OCI-LY1 (cell line): ENCODE measurements at regions not wholly inside any gene's neighbourhood (a gene's known extent, or its start where the extent isn't known, plus 50 kb on each side); places are given as distances from the start of the nearest gene placed in this dataset.

Source experiments
- H2AFZ ChIP-seq: fragments of 200-600 bp; sonication (generic), shearing (Covaris generic); 2 replicates; pipeline ENCODE4 v1.6.0; 2014; ENCODE audit warnings: antibody characterized with exemption, mild to moderate bottlenecking, low read length
- H3F3A ChIP-seq: fragments of 200-600 bp; sonication (generic), shearing (Covaris generic); 2 replicates; pipeline ENCODE4 v1.6.0; 2014; ENCODE audit warnings: mild to moderate bottlenecking, antibody characterized with exemption, low read length, moderate library complexity; ENCODE audit not compliant: insufficient read depth
- H3K27ac ChIP-seq: fragments of 200-600 bp; sonication (generic); 2 replicates; pipeline ENCODE4 v1.5.1; 2014; ENCODE audit warnings: low read length, mixed run types, mild to moderate bottlenecking, low read depth; ENCODE audit not compliant: poor library complexity, severe bottlenecking
- H3K27me3 ChIP-seq: fragments of 200-600 bp; sonication (generic); 2 replicates; pipeline ENCODE4 v1.6.0; 2014; ENCODE audit warnings: antibody characterized with exemption, mild to moderate bottlenecking, low read length, moderate library complexity; ENCODE audit not compliant: insufficient read depth
- H3K36me3 ChIP-seq: fragments of 200-600 bp; sonication (generic); 2 replicates; pipeline ENCODE4 v1.6.1; 2014; ENCODE audit warnings: mild to moderate bottlenecking, antibody characterized with exemption, low read length, moderate library complexity, mixed read lengths; ENCODE audit not compliant: insufficient read depth
- H3K4me1 ChIP-seq: fragments of 200-600 bp; sonication (generic); 2 replicates; pipeline ENCODE4 v1.5.1; 2014; ENCODE audit warnings: mild to moderate bottlenecking, low read length, moderate library complexity; ENCODE audit not compliant: insufficient read depth, severe bottlenecking
- H3K4me2 ChIP-seq: fragments of 200-600 bp; sonication (generic), shearing (Covaris generic); 2 replicates; pipeline ENCODE4 v1.6.1; 2014; ENCODE audit warnings: low read length
- H3K4me3 ChIP-seq: fragments of 200-600 bp; sonication (generic); 2 replicates; pipeline ENCODE4 v1.5.1; 2014; ENCODE audit warnings: low read length, low read depth, mild to moderate bottlenecking, mixed read lengths; ENCODE audit not compliant: poor library complexity, severe bottlenecking
- H3K79me2 ChIP-seq: fragments of 200-600 bp; shearing (Covaris generic); 2 replicates; pipeline ENCODE4 v1.6.1; 2016; ENCODE audit warnings: mixed run types, low read length, mixed read lengths; ENCODE audit not compliant: insufficient read depth
- H3K9ac ChIP-seq: fragments of 200-600 bp; sonication (generic), shearing (Covaris generic); 2 replicates; pipeline ENCODE4 v1.6.1; 2014; ENCODE audit warnings: mild to moderate bottlenecking, low read length, mixed read lengths
- H3K9me2 ChIP-seq: fragments of 200-600 bp; sonication (generic), shearing (Covaris generic); 2 replicates; pipeline ENCODE4 v1.6.1; 2014; ENCODE audit warnings: low read depth, mild to moderate bottlenecking, low read length, mixed read lengths
- H3K9me3 ChIP-seq: fragments of 200-600 bp; shearing (Covaris generic); 2 replicates; pipeline ENCODE4 v1.6.1; 2014; ENCODE audit warnings: low read length, mixed read lengths
- H4K20me1 ChIP-seq: fragments of 200-600 bp; sonication (generic), shearing (Covaris generic); 2 replicates; pipeline ENCODE4 v1.6.0; 2016; ENCODE audit warnings: mild to moderate bottlenecking, low read length; ENCODE audit not compliant: insufficient read depth
- EZH2 ChIP-seq: fragments of 200-600 bp; sonication (generic), shearing (Covaris generic); IDR thresholded peaks from 2 replicates; pipeline ENCODE4 v1.8.0; 2017; ENCODE audit warnings: borderline replicate concordance, mixed run types, mild to moderate bottlenecking, antibody characterized with exemption, low read length, moderate library complexity, mixed read lengths
- TF ChIP-seq, protein P1 (sequence below): fragments of 200-600 bp; sonication (generic), shearing (Covaris generic); IDR thresholded peaks from 2 replicates; pipeline ENCODE4 v1.5.1; 2017; ENCODE audit warnings: mild to moderate bottlenecking, antibody characterized with exemption, low read length, moderate library complexity, mixed read lengths

DNA sequence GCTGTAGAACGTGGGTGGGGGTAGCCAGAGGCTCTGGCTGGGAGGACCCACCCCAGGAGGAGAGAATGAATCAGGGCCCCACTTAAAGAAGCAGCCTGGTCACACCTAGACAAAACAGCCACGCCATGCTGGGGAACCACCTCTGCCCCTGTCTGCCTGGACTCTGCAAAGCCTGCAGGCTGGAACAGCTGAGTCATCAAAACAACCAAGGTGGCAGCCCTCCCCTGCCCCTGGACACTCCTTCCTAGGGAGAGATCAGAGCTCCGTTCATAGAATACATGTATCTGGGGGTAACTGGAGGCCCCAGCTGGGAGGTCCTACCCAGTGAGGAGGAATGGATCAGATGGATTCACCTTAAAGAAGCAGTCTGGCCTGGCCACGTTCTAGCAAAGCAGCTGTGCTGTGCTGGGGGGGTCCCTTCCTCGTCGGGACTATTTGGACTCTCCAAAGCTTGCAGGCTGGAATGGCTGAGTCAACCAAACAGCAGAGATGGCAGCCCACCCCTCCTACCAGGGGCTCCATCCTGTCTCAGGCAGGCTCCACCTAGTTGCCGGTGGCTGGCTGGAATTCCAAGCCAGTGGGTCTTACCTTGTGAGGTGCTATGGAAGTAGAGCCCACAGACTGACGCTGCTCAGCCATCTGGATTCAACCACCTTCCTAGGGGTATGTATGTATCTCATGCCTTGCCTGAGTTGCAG is 50.5 kb upstream of the NT5C1B start:
- H4K20me1 ChIP-seq, result no peaks in the 10 kb centered on the region
- no peaks in the 10 kb centered on the region for H3F3A ChIP-seq
- no peak overlapping the region for H2AFZ ChIP-seq
- H3K4me1 ChIP-seq, result no peaks in the 10 kb centered on the region
- H3K4me2 ChIP-seq, result no peak overlapping the region
- no peak overlapping the region for H3K9ac ChIP-seq
- TF ChIP-seq, protein P1, sequence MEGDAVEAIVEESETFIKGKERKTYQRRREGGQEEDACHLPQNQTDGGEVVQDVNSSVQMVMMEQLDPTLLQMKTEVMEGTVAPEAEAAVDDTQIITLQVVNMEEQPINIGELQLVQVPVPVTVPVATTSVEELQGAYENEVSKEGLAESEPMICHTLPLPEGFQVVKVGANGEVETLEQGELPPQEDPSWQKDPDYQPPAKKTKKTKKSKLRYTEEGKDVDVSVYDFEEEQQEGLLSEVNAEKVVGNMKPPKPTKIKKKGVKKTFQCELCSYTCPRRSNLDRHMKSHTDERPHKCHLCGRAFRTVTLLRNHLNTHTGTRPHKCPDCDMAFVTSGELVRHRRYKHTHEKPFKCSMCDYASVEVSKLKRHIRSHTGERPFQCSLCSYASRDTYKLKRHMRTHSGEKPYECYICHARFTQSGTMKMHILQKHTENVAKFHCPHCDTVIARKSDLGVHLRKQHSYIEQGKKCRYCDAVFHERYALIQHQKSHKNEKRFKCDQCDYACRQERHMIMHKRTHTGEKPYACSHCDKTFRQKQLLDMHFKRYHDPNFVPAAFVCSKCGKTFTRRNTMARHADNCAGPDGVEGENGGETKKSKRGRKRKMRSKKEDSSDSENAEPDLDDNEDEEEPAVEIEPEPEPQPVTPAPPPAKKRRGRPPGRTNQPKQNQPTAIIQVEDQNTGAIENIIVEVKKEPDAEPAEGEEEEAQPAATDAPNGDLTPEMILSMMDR, result no peak
- no peak for TF ChIP-seq EZH2
- no peaks in the 10 kb centered on the region for H3K79me2 ChIP-seq
- no peaks in the 10 kb centered on the region for H3K9me2 ChIP-seq
- H3K4me3 ChIP-seq, result no peak overlapping the region
- no peaks in the 10 kb centered on the region for H3K27me3 ChIP-seq
- H3K27ac ChIP-seq, result no peak overlapping the region
- H3K9me3 ChIP-seq, result no peaks in the 10 kb centered on the region
- H3K36me3 ChIP-seq, result no peaks in the 10 kb centered on the region
